H1 (cell line): ENCODE measurements at regions not wholly inside any gene's neighbourhood (a gene's known extent, or its start where the extent isn't known, plus 50 kb on each side); places are given as distances from the start of the nearest gene placed in this dataset.

Experiments used
- ASH2L ChIP-seq: fragments of 200-600, 300-600 bp; sonication (generic); IDR thresholded peaks from one replicate; pipeline ENCODE4 v1.7.1; 2017; ENCODE audit warnings: low read length
- KDM4A ChIP-seq: IDR thresholded peaks from one replicate; pipeline ENCODE4 v1.7.1; 2012; ENCODE audit warnings: low read depth, mild to moderate bottlenecking, moderate library complexity, low read length, inconsistent platforms; ENCODE audit not compliant: severe bottlenecking
- POU5F1 ChIP-seq: IDR thresholded peaks from 2 replicates; pipeline ENCODE4 v1.6.1; 2011; ENCODE audit warnings: low read depth, mild to moderate bottlenecking, low read length, moderate library complexity
- SIN3A ChIP-seq, 2 experiments: IDR thresholded peaks in 1 of 2; conservative IDR thresholded peaks in 1 of 2; 2 replicates each; pipeline ENCODE4 v1.6.1; 2011 to 2012; ENCODE audit warnings: low read length in 2 of 2, improper control_type of control experiment in 1 of 2, low read depth in 1 of 2, mild to moderate bottlenecking in 1 of 2
- SIRT6 ChIP-seq: IDR thresholded peaks from one replicate; pipeline ENCODE4 v1.7.1; 2012; ENCODE audit warnings: low read length, inconsistent platforms
- SP2 ChIP-seq: IDR thresholded peaks from 2 replicates; pipeline ENCODE4 v1.6.1; 2012; ENCODE audit warnings: mild to moderate bottlenecking, low read length, inconsistent platforms
- SP4 ChIP-seq: IDR thresholded peaks from 2 replicates; pipeline ENCODE4 v1.6.1; 2012; ENCODE audit warnings: low read length, inconsistent platforms
- TF ChIP-seq, protein P1 (sequence below): IDR thresholded peaks from 2 replicates; pipeline ENCODE4 v1.6.1; 2012; ENCODE audit warnings: low read length, inconsistent platforms
- TF ChIP-seq, protein P2 (sequence below): IDR thresholded peaks from 2 replicates; pipeline ENCODE4 v1.6.1; 2012; ENCODE audit warnings: inconsistent platforms

DNA sequence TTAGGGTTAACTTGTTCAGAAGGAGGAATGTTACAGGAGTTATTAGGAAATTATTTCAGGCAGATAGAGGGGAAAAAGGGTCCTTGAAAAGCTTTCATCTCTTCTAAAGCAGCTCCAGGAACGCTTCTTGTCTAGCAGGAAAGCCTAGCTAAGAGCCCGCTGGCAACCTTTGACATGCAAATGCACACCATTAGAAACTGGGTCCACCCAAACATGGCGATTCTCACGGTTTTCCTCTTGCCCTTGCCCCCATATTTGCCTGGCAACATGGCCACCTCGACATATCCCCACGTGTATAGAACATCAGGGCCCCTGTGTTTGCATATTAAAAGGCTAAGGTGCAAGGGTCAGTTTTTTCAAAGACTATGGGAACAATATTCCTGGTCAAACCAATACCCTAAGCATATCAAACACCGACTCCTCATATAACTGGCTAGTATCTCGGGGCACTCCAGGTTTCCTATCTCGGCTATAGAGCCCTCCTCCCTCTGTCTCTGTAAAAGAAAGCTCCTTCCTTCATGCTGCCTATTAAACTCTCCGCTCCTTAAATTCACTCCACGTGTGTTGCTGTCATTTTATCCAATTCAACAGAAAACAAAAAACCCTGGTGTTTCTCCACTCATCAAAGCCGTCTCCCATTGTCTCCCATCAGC lies 268.9 kb upstream of the HSFY2 start (continued):
- TF ChIP-seq, protein P1, sequence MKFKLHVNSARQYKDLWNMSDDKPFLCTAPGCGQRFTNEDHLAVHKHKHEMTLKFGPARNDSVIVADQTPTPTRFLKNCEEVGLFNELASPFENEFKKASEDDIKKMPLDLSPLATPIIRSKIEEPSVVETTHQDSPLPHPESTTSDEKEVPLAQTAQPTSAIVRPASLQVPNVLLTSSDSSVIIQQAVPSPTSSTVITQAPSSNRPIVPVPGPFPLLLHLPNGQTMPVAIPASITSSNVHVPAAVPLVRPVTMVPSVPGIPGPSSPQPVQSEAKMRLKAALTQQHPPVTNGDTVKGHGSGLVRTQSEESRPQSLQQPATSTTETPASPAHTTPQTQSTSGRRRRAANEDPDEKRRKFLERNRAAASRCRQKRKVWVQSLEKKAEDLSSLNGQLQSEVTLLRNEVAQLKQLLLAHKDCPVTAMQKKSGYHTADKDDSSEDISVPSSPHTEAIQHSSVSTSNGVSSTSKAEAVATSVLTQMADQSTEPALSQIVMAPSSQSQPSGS: no peak
- TF ChIP-seq SIN3A (conservative IDR thresholded peaks at IDR 0.05 in 1 of 2, IDR thresholded peaks at IDR 0.05 in 1 of 2; ENCODE audit: low read depth in 1 of 2, low read length in 2 of 2): 0 out of 4 replicates have a peak, but pooled peaks of 1 of the 2 experiments have one; percentile 14
- no peak for TF ChIP-seq SP2
- TF ChIP-seq ASH2L: no peak
- TF ChIP-seq KDM4A: no peak
- no peak for TF ChIP-seq SP4
- TF ChIP-seq POU5F1: 0 out of 2 replicates have a peak, but pooled peaks have one; percentile 49
- TF ChIP-seq, protein P2, sequence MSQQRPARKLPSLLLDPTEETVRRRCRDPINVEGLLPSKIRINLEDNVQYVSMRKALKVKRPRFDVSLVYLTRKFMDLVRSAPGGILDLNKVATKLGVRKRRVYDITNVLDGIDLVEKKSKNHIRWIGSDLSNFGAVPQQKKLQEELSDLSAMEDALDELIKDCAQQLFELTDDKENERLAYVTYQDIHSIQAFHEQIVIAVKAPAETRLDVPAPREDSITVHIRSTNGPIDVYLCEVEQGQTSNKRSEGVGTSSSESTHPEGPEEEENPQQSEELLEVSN: no peak
- no peak for TF ChIP-seq SIRT6
